Liver (tissue), 3 donors: ENCODE measurements at regions not wholly inside any gene's neighbourhood (a gene's known extent, or its start where the extent isn't known, plus 50 kb on each side); places are given as distances from the start of the nearest gene placed in this dataset.

Source experiments
- ATF3 ChIP-seq: IDR thresholded peaks from 2 replicates; pipeline ENCODE4 v1.6.1; 2016; ENCODE audit warnings: antibody characterized with exemption
- FOXA1 ChIP-seq: IDR thresholded peaks from 2 replicates; pipeline ENCODE4 v1.6.1; 2016; ENCODE audit warnings: antibody characterized with exemption
- GABPA ChIP-seq, 2 donors: IDR thresholded peaks in 1 of 2; conservative IDR thresholded peaks in 1 of 2; 2 replicates each; pipeline ENCODE4 v1.6.1; 2016; ENCODE audit warnings: antibody characterized with exemption in 2 of 2, mild to moderate bottlenecking in 1 of 2, moderate library complexity in 1 of 2
- HNF4A ChIP-seq, 2 donors: conservative IDR thresholded peaks; 2 replicates each; pipeline ENCODE4 v1.6.1; 2016; ENCODE audit warnings: antibody characterized with exemption in 2 of 2, mild to moderate bottlenecking in 2 of 2
- HNF4G ChIP-seq: IDR thresholded peaks from 2 replicates; pipeline ENCODE4 v1.6.1; 2016; ENCODE audit warnings: antibody characterized with exemption
- SP1 ChIP-seq: IDR thresholded peaks from 2 replicates; pipeline ENCODE4 v1.6.1; 2018; ENCODE audit warnings: antibody characterized with exemption, mild to moderate bottlenecking
- TAF1 ChIP-seq: conservative IDR thresholded peaks from 2 replicates; pipeline ENCODE4 v1.6.1; 2016; ENCODE audit warnings: antibody characterized with exemption, mild to moderate bottlenecking
- YY1 ChIP-seq: IDR thresholded peaks from 2 replicates; pipeline ENCODE4 v1.6.1; 2016; ENCODE audit warnings: antibody characterized with exemption, mild to moderate bottlenecking
- ZBTB33 ChIP-seq: IDR thresholded peaks from 2 replicates; pipeline ENCODE4 v1.6.1; 2016; ENCODE audit warnings: antibody characterized with exemption
- TF ChIP-seq, protein P1 (sequence below): IDR thresholded peaks from 2 replicates; pipeline ENCODE4 v1.6.1; 2016; ENCODE audit warnings: antibody characterized with exemption, mild to moderate bottlenecking
- TF ChIP-seq, protein P2 (sequence below): fragments of 150-350 bp; IDR thresholded peaks from 2 replicates; pipeline ENCODE4 v1.5.1; 2017; ENCODE audit warnings: improper control_type of control experiment, low read depth, low read length; ENCODE audit not compliant: missing input control
- TF ChIP-seq, protein P3 (sequence below): IDR thresholded peaks from 2 replicates; pipeline ENCODE4 v1.6.1; 2016; ENCODE audit warnings: antibody characterized with exemption
- donor health status: healthy.
- donor health status: healthy.

- TF ChIP-seq, protein P1, sequence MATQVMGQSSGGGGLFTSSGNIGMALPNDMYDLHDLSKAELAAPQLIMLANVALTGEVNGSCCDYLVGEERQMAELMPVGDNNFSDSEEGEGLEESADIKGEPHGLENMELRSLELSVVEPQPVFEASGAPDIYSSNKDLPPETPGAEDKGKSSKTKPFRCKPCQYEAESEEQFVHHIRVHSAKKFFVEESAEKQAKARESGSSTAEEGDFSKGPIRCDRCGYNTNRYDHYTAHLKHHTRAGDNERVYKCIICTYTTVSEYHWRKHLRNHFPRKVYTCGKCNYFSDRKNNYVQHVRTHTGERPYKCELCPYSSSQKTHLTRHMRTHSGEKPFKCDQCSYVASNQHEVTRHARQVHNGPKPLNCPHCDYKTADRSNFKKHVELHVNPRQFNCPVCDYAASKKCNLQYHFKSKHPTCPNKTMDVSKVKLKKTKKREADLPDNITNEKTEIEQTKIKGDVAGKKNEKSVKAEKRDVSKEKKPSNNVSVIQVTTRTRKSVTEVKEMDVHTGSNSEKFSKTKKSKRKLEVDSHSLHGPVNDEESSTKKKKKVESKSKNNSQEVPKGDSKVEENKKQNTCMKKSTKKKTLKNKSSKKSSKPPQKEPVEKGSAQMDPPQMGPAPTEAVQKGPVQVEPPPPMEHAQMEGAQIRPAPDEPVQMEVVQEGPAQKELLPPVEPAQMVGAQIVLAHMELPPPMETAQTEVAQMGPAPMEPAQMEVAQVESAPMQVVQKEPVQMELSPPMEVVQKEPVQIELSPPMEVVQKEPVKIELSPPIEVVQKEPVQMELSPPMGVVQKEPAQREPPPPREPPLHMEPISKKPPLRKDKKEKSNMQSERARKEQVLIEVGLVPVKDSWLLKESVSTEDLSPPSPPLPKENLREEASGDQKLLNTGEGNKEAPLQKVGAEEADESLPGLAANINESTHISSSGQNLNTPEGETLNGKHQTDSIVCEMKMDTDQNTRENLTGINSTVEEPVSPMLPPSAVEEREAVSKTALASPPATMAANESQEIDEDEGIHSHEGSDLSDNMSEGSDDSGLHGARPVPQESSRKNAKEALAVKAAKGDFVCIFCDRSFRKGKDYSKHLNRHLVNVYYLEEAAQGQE: no peak
- TF ChIP-seq, protein P2, sequence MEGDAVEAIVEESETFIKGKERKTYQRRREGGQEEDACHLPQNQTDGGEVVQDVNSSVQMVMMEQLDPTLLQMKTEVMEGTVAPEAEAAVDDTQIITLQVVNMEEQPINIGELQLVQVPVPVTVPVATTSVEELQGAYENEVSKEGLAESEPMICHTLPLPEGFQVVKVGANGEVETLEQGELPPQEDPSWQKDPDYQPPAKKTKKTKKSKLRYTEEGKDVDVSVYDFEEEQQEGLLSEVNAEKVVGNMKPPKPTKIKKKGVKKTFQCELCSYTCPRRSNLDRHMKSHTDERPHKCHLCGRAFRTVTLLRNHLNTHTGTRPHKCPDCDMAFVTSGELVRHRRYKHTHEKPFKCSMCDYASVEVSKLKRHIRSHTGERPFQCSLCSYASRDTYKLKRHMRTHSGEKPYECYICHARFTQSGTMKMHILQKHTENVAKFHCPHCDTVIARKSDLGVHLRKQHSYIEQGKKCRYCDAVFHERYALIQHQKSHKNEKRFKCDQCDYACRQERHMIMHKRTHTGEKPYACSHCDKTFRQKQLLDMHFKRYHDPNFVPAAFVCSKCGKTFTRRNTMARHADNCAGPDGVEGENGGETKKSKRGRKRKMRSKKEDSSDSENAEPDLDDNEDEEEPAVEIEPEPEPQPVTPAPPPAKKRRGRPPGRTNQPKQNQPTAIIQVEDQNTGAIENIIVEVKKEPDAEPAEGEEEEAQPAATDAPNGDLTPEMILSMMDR: no peak
- TF ChIP-seq FOXA1 (no peak), ATF3 (no peak), SP1 (no peak), TAF1 (no peak), HNF4G (no peak), YY1 (no peak), ZBTB33 (no peak), HNF4A (conservative IDR thresholded peaks at IDR 0.05) (no peak), GABPA (IDR thresholded peaks at IDR 0.05 in 1 of 2, conservative IDR thresholded peaks at IDR 0.05 in 1 of 2) (no peak)
- TF ChIP-seq, protein P3, sequence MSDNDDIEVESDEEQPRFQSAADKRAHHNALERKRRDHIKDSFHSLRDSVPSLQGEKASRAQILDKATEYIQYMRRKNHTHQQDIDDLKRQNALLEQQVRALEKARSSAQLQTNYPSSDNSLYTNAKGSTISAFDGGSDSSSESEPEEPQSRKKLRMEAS: no peak
Observed at GRCh38 chr1:220370041-220370700, 97.9 kb upstream of the RAB3GAP2 start.
